Astrocyte (in vitro differentiated cells and primary cell): ENCODE measurements at regions not wholly inside any gene's neighbourhood (a gene's known extent, or its start where the extent isn't known, plus 50 kb on each side); places are given as distances from the start of the nearest gene placed in this dataset.
"Not testable (repeated sequence)": the region's sequence is repeated elsewhere in the genome, so short reads cannot be mapped to it uniquely, and the experiment has no call there.

Source experiments
- DNase-seq: peaks from one replicate; pipeline ENCODE4 v3.0.0-alpha.2; 2010; ENCODE audit warnings: low read depth
- FAIRE-seq: peaks from 2 replicates; lab custom pipeline; 2011; peaks lifted over from hg19 to GRCh38; lab: Jason Lieb, UNC
- H2AFZ ChIP-seq: 2 replicates; pipeline ENCODE4 v1.6.0; 2012; ENCODE audit warnings: low read depth, low read length, inconsistent platforms
- H3K27ac ChIP-seq: 2 replicates; pipeline ENCODE4 v1.5.1; 2011; ENCODE audit warnings: low read depth, low read length, inconsistent platforms
- H3K27me3 ChIP-seq: 2 replicates; pipeline ENCODE4 v1.6.0; 2011; ENCODE audit warnings: low read length, inconsistent platforms; ENCODE audit not compliant: insufficient read depth
- H3K36me3 ChIP-seq: 2 replicates; pipeline ENCODE4 v1.5.1; 2011; ENCODE audit warnings: low read length, inconsistent platforms; ENCODE audit not compliant: insufficient read depth
- H3K4me1 ChIP-seq: 2 replicates; pipeline ENCODE4 v1.5.1; 2011; ENCODE audit warnings: low read length, inconsistent platforms; ENCODE audit not compliant: insufficient read depth
- H3K4me2 ChIP-seq: 2 replicates; pipeline ENCODE4 v1.6.0; 2012; ENCODE audit warnings: low read length, inconsistent platforms
- H3K4me3 ChIP-seq: 2 replicates; pipeline ENCODE4 v1.5.1; 2011; ENCODE audit warnings: low read depth, mild to moderate bottlenecking, low read length, inconsistent platforms; ENCODE audit not compliant: insufficient read depth
- H3K79me2 ChIP-seq: 2 replicates; pipeline ENCODE4 v1.6.0; 2012; ENCODE audit warnings: mild to moderate bottlenecking, low read length, inconsistent platforms; ENCODE audit not compliant: insufficient read depth
- H3K9ac ChIP-seq: 2 replicates; pipeline ENCODE4 v1.6.0; 2012; ENCODE audit warnings: mild to moderate bottlenecking, low read length, inconsistent platforms
- H3K9me3 ChIP-seq: 2 replicates; pipeline ENCODE4 v1.5.1; 2012; ENCODE audit warnings: low read depth, mild to moderate bottlenecking, low read length, inconsistent platforms; ENCODE audit not compliant: insufficient read depth
- H4K20me1 ChIP-seq: 2 replicates; pipeline ENCODE4 v1.6.0; 2012; ENCODE audit warnings: low read length, inconsistent platforms; ENCODE audit not compliant: insufficient read depth
- H3K27ac Mint-ChIP-seq: one replicate; pipeline ENCODE4 v1.8.0; 2021; ENCODE audit warnings: mild to moderate bottlenecking, mixed read lengths; ENCODE audit not compliant: unreplicated experiment
- H3K27me3 Mint-ChIP-seq: one replicate; pipeline ENCODE4 v1.8.0; 2021; ENCODE audit warnings: low read depth, mixed read lengths; ENCODE audit not compliant: unreplicated experiment
- H3K36me3 Mint-ChIP-seq: one replicate; pipeline ENCODE4 v1.8.0; 2021; ENCODE audit warnings: low read depth, mixed read lengths; ENCODE audit not compliant: unreplicated experiment
- H3K4me1 Mint-ChIP-seq: one replicate; pipeline ENCODE4 v1.8.0; 2021; ENCODE audit warnings: low read depth, mixed read lengths; ENCODE audit not compliant: unreplicated experiment
- H3K4me3 Mint-ChIP-seq: one replicate; pipeline ENCODE4 v1.8.0; 2021; ENCODE audit warnings: mild to moderate bottlenecking, moderate library complexity, mixed read lengths; ENCODE audit not compliant: unreplicated experiment
- H3K9me3 Mint-ChIP-seq: one replicate; pipeline ENCODE4 v1.8.0; 2021; ENCODE audit warnings: mild to moderate bottlenecking, mixed read lengths; ENCODE audit not compliant: unreplicated experiment
- CTCF ChIP-seq: IDR thresholded peaks from 2 replicates; pipeline ENCODE4 v1.5.1; 2011; ENCODE audit warnings: low read depth, mild to moderate bottlenecking, inconsistent platforms, low read length, moderate library complexity; ENCODE audit not compliant: insufficient read depth
- EZH2 ChIP-seq: IDR thresholded peaks from 2 replicates; pipeline ENCODE4 v1.6.1; 2012; ENCODE audit warnings: mild to moderate bottlenecking, low read length, inconsistent platforms; ENCODE audit not compliant: insufficient read depth

- no peak for TF ChIP-seq CTCF
- TF ChIP-seq EZH2, result no peak
- H3K9me3 ChIP-seq, result no peaks in the 10 kb centered on the region
- no peak overlapping the region for H3K27ac ChIP-seq
- no peak overlapping the region for H2AFZ ChIP-seq
- Mint-ChIP-seq H3K36me3 (no peaks in the 10 kb centered on the region), H3K27me3 (no peaks in the 10 kb centered on the region), H3K4me3 (no peak overlapping the region), H3K27ac (no peak overlapping the region), H3K4me1 (peaks cover 6% of the 10 kb centered on the region), H3K9me3 (no peaks in the 10 kb centered on the region)
- FAIRE-seq (no peak), DNase-seq (no peak)
- H3K4me2 ChIP-seq, result no peak overlapping the region
- no peak overlapping the region for H3K9ac ChIP-seq
- no peak overlapping the region for H3K4me3 ChIP-seq
- H3K36me3 ChIP-seq, result no peaks in the 10 kb centered on the region
- H3K4me1 ChIP-seq, result no peaks in the 10 kb centered on the region
- H4K20me1 ChIP-seq, result no peaks in the 10 kb centered on the region
- no peaks in the 10 kb centered on the region for H3K27me3 ChIP-seq
- no peaks in the 10 kb centered on the region for H3K79me2 ChIP-seq
Observed at GRCh38 chr3:177889652-177890358, 646.4 kb upstream of the KCNMB2 start.

- Histone ChIP-seq H3K9me3 (no peaks in the 10 kb centered on the region), H2AFZ (no peak overlapping the region), H3K27me3 (no peaks in the 10 kb centered on the region), H3K4me1 (no peaks in the 10 kb centered on the region), H4K20me1 (no peaks in the 10 kb centered on the region), H3K36me3 (no peaks in the 10 kb centered on the region), H3K9ac (no peak overlapping the region), H3K4me2 (no peak overlapping the region), H3K4me3 (no peak overlapping the region), H3K79me2 (no peaks in the 10 kb centered on the region), H3K27ac (no peak overlapping the region)
- Mint-ChIP-seq H3K4me3 (no peak overlapping the region), H3K27me3 (no peaks in the 10 kb centered on the region), H3K9me3 (no peaks in the 10 kb centered on the region), H3K36me3 (no peaks in the 10 kb centered on the region), H3K4me1 (peaks cover 6% of the 10 kb centered on the region), H3K27ac (no peak overlapping the region)
- no peak for DNase-seq
- TF ChIP-seq CTCF, result no peak
- no peak for TF ChIP-seq EZH2
- FAIRE-seq, result no peak
Observed at GRCh38 chr3:177890359-177890683, 645.9 kb upstream of the KCNMB2 start.

GRCh38 chr3:177891569-177891968, 644.7 kb upstream of the KCNMB2 start:
- H3K27me3 Mint-ChIP-seq, DNase-seq, H3K9ac ChIP-seq, H3K27me3 ChIP-seq, H3K9me3 ChIP-seq, H3K4me3 Mint-ChIP-seq, H3K4me1 ChIP-seq, H3K36me3 Mint-ChIP-seq, H3K36me3 ChIP-seq, H2AFZ ChIP-seq, H3K4me1 Mint-ChIP-seq, H4K20me1 ChIP-seq, H3K4me2 ChIP-seq, H3K27ac Mint-ChIP-seq, H3K27ac ChIP-seq, H3K4me3 ChIP-seq, H3K79me2 ChIP-seq, FAIRE-seq, H3K9me3 Mint-ChIP-seq: not testable (repeated sequence)
